ENCODE measurements at regions not wholly inside any gene's neighbourhood (a gene's known extent, or its start where the extent isn't known, plus 50 kb on each side); places are given as distances from the start of the nearest gene placed in this dataset.

DNA sequence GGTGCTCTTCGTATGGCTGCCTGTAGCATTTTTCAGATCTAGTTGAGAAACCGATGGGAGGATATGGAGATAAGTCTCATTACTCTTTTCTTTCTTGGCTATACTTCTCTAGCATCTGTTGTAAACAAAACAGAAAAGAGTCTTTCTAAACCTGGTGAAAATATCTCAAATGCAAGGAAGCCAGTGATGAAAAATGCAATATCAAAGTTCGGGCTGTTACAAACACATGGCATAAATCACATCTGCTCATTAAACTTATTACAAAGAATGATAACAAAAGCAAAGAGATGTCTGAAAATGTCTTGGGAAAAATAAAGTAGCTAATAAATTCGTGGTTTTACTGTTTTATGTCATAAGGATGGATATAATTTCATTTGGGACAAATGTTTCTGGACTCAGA lies 71.8 kb upstream of the IGFBP3 start:
- TF ChIP-seq, protein P1, sequence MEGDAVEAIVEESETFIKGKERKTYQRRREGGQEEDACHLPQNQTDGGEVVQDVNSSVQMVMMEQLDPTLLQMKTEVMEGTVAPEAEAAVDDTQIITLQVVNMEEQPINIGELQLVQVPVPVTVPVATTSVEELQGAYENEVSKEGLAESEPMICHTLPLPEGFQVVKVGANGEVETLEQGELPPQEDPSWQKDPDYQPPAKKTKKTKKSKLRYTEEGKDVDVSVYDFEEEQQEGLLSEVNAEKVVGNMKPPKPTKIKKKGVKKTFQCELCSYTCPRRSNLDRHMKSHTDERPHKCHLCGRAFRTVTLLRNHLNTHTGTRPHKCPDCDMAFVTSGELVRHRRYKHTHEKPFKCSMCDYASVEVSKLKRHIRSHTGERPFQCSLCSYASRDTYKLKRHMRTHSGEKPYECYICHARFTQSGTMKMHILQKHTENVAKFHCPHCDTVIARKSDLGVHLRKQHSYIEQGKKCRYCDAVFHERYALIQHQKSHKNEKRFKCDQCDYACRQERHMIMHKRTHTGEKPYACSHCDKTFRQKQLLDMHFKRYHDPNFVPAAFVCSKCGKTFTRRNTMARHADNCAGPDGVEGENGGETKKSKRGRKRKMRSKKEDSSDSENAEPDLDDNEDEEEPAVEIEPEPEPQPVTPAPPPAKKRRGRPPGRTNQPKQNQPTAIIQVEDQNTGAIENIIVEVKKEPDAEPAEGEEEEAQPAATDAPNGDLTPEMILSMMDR (IDR thresholded peaks at IDR 0.05 in 4 of 5, conservative IDR thresholded peaks at IDR 0.05 in 1 of 5), result no peak
- no peak for TF ChIP-seq POLR2A (IDR thresholded peaks at IDR 0.05)
